HFFc6 (cell line): ENCODE measurements at regions not wholly inside any gene's neighbourhood (a gene's known extent, or its start where the extent isn't known, plus 50 kb on each side); places are given as distances from the start of the nearest gene placed in this dataset.

Experiments
- DNase-seq: peaks from one replicate; pipeline ENCODE4 v3.0.0-alpha.2; 2018
- H3K27ac Mint-ChIP-seq: 2 replicates; pipeline ENCODE4 v1.8.0; 2020; ENCODE audit warnings: mild to moderate bottlenecking, mixed read lengths
- H3K27me3 Mint-ChIP-seq: 2 replicates; pipeline ENCODE4 v1.8.0; 2021; ENCODE audit warnings: mild to moderate bottlenecking, moderate library complexity, mixed read lengths; ENCODE audit not compliant: insufficient read depth
- H3K36me3 Mint-ChIP-seq: 2 replicates; pipeline ENCODE4 v1.8.0; 2021; ENCODE audit warnings: low read depth, mixed read lengths
- H3K4me1 Mint-ChIP-seq: 2 replicates; pipeline ENCODE4 v1.8.0; 2020; ENCODE audit warnings: low read depth, mixed read lengths
- H3K4me3 Mint-ChIP-seq: 2 replicates; pipeline ENCODE4 v1.8.0; 2020; ENCODE audit warnings: mild to moderate bottlenecking, moderate library complexity, mixed read lengths
- H3K9me3 Mint-ChIP-seq: 2 replicates; pipeline ENCODE4 v1.8.0; 2020; ENCODE audit warnings: mild to moderate bottlenecking, mixed read lengths
- CTCF ChIP-seq: fragments of 200-600 bp; sonication (generic); IDR thresholded peaks from 2 replicates; pipeline ENCODE4 v1.5.0; 2021; ENCODE audit warnings: antibody characterized with exemption, mild to moderate bottlenecking

- Mint-ChIP-seq H3K27me3 (peaks cover 12% of the 10 kb centered on the region), H3K4me1 (peaks cover 87% of the 10 kb centered on the region), H3K36me3 (peaks cover 8% of the 10 kb centered on the region; the same call in 1 of the 2 replicates), H3K4me3 (peak overlapping the region; percentile 53; the same call in 1 of the 2 replicates), H3K27ac (peak overlapping the region; percentile 77; the same call in 1 of the 2 replicates), H3K9me3 (no peaks in the 10 kb centered on the region)
- DNase-seq, result peak; percentile 35
- TF ChIP-seq CTCF, result no peak
Observed at GRCh38 chr4:41432881-41433280, 105.1 kb upstream of the LIMCH1 start.

GRCh38 chr4:41433361-41433760, 104.6 kb upstream of the LIMCH1 start:
- peak overlapping the region; percentile 77; the same call in 1 of the 2 replicates for H3K27ac Mint-ChIP-seq
- no peaks in the 10 kb centered on the region for H3K9me3 Mint-ChIP-seq
- peaks cover 8% of the 10 kb centered on the region; the same call in 1 of the 2 replicates for H3K36me3 Mint-ChIP-seq
- no peak for TF ChIP-seq CTCF
- no peak for DNase-seq
- H3K4me1 Mint-ChIP-seq, result peaks cover 83% of the 10 kb centered on the region
- peaks cover 9% of the 10 kb centered on the region for H3K27me3 Mint-ChIP-seq
- peak overlapping the region; percentile 53; the same call in 1 of the 2 replicates for H3K4me3 Mint-ChIP-seq

- Mint-ChIP-seq H3K36me3 (peaks cover 8% of the 10 kb centered on the region; the same call in 1 of the 2 replicates), H3K4me1 (peaks cover 75% of the 10 kb centered on the region), H3K27me3 (peaks cover 7% of the 10 kb centered on the region), H3K4me3 (no peak overlapping the region), H3K27ac (peak overlapping the region; percentile 51; the same call in 1 of the 2 replicates), H3K9me3 (no peaks in the 10 kb centered on the region)
- DNase-seq, result no peak
- no peak for TF ChIP-seq CTCF
Observed at GRCh38 chr4:41435510-41435909, 102.4 kb upstream of the LIMCH1 start.

GRCh38 chr4:41436419-41436818, 101.5 kb upstream of the LIMCH1 start:
- H3K4me3 Mint-ChIP-seq, result peak overlapping the region; percentile 74; the same call in 1 of the 2 replicates
- peak overlapping the region; percentile 76; the same call in 1 of the 2 replicates for H3K27ac Mint-ChIP-seq

GRCh38 chr4:41437111-41437536, 100.8 kb upstream of the LIMCH1 start:
- Mint-ChIP-seq H3K4me3 (peak overlapping the region; percentile 74; the same call in 1 of the 2 replicates), H3K4me1 (peaks cover 73% of the 10 kb centered on the region), H3K36me3 (peaks cover 8% of the 10 kb centered on the region; the same call in 1 of the 2 replicates), H3K9me3 (no peaks in the 10 kb centered on the region), H3K27me3 (peaks cover 6% of the 10 kb centered on the region), H3K27ac (peak overlapping the region; percentile 76; the same call in 1 of the 2 replicates)
- no peak for TF ChIP-seq CTCF
- no peak for DNase-seq

More at GRCh38 chr4:41436419-41436818, 101.5 kb upstream of the LIMCH1 start:
- H3K9me3 Mint-ChIP-seq, result no peaks in the 10 kb centered on the region
- H3K4me1 Mint-ChIP-seq, result peaks cover 74% of the 10 kb centered on the region
- no peak for DNase-seq
- TF ChIP-seq CTCF, result no peak
- H3K27me3 Mint-ChIP-seq, result peaks cover 6% of the 10 kb centered on the region
- peaks cover 8% of the 10 kb centered on the region; the same call in 1 of the 2 replicates for H3K36me3 Mint-ChIP-seq
